ENCODE measurements at regions not wholly inside any gene's neighbourhood (a gene's known extent, or its start where the extent isn't known, plus 50 kb on each side); places are given as distances from the start of the nearest gene placed in this dataset.

DNA sequence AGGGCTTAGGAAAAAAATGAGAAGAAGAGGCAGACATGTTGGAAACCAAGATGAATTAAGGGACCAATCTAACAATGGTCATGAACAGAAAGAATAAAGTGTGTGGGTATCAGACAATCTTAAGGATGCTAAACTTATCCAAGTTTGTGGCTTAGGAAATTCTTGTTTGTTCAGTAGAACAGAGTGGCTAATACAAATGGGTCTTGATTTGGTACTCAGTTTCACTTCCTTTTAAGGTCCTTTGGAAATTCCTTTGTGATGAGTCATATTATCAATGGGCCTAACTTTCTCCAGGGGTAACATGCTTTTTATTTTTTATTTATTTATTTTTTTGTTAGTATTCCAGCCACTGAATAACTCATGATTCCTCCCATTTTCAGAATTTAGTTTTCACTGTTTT is 1154.7 kb upstream of the FLRT2 start:
- TF ChIP-seq SPI1 (IDR thresholded peaks at IDR 0.05; ENCODE audit: low read depth, low read length) = peak; percentile 36; the same call in 1 of the 2 replicates
- no peak for TF ChIP-seq TAF1 (IDR thresholded peaks at IDR 0.05; ENCODE audit: low read depth, low read length)
- no peak for TF ChIP-seq POLR2AphosphoS5 (IDR thresholded peaks at IDR 0.05; ENCODE audit: low read depth, low read length)
- no peak for TF ChIP-seq PAX5 (IDR thresholded peaks at IDR 0.05; ENCODE audit: insufficient read depth, low read length, severe bottlenecking)
- no peak for TF ChIP-seq POLR2A (IDR thresholded peaks at IDR 0.05; ENCODE audit: low read depth, low read length)

Measured in GM12891 (cell line).